ENCODE measurements at regions not wholly inside any gene's neighbourhood (a gene's known extent, or its start where the extent isn't known, plus 50 kb on each side); places are given as distances from the start of the nearest gene placed in this dataset.

DNA sequence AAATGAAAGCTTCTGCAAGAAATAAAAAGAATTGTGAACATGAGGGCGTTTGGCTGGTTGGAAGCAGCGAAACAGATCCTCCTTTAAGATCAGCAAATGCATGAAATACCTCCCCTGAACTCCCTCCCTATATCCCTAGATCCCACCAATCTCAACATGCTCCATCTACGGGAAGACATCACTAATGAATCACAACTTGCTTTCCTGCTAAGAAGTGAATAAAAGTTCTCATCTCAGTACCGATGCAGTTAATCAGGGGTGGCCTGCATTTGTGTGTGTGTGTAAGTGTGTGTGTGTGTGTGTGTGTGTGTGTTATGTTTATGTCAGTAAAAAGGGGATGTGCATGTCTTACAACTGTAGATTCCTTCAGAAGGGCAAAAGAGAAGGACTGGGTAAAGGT, 238.7 kb downstream of the LIG4 start:
- Histone ChIP-seq H3K27me3 (no peaks in the 10 kb centered on the region), H3K4me1 (no peaks in the 10 kb centered on the region), H3K9me3 (no peaks in the 10 kb centered on the region), H3K36me3 (no peaks in the 10 kb centered on the region), H3K4me3 (no peak overlapping the region), H3K27ac (no peak overlapping the region)
- TF ChIP-seq, protein P1, sequence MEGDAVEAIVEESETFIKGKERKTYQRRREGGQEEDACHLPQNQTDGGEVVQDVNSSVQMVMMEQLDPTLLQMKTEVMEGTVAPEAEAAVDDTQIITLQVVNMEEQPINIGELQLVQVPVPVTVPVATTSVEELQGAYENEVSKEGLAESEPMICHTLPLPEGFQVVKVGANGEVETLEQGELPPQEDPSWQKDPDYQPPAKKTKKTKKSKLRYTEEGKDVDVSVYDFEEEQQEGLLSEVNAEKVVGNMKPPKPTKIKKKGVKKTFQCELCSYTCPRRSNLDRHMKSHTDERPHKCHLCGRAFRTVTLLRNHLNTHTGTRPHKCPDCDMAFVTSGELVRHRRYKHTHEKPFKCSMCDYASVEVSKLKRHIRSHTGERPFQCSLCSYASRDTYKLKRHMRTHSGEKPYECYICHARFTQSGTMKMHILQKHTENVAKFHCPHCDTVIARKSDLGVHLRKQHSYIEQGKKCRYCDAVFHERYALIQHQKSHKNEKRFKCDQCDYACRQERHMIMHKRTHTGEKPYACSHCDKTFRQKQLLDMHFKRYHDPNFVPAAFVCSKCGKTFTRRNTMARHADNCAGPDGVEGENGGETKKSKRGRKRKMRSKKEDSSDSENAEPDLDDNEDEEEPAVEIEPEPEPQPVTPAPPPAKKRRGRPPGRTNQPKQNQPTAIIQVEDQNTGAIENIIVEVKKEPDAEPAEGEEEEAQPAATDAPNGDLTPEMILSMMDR (IDR thresholded peaks at IDR 0.05): no peak
- DNase-seq (ENCODE audit: low spot score): no peak

DNA sequence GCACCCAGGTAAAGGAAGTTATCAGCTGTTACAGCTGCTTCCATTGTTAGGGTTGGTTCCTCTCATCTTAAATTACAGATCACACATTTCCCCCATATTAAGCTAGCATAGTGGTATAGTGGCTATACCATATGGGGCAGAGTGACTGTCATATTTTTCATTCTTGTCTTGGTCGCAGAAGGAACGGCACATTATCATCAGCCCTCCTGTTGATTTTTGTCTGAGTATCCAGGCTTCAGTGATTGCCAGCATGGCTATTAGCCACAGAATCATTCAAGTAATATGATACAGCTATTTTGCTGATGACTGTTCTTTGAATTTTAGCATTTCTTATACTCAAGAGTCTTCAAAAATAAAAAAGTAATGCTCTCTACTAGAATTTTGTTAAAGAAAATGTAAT, 240.9 kb downstream of the LIG4 start:
- Histone ChIP-seq H3K9me3 (no peaks in the 10 kb centered on the region), H3K27ac (no peak overlapping the region), H3K36me3 (no peaks in the 10 kb centered on the region), H3K4me1 (no peaks in the 10 kb centered on the region), H3K27me3 (no peaks in the 10 kb centered on the region), H3K4me3 (no peak overlapping the region)
- TF ChIP-seq, protein P1 (IDR thresholded peaks at IDR 0.05): no peak
- no peak for DNase-seq (ENCODE audit: low spot score)

DNA sequence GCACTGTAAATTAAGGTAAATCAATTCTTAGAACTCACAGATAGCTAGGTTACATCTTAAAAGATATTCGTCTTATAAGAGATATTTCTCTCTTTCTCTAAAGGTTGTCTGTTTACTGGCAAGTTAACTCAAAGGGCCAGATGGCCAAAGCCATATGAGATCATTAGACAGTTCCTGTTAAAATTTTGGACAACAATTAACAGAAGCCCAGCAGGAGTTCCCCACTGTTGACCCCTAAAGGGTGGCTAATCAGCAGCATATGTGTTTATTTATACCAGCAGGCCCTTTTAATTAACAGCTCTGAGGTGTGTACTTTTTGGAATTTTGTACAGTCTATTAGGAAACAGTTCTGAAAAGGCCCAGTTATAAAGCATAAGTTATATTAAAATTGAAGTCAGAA, 245.8 kb downstream of the LIG4 start:
- Histone ChIP-seq H3K27me3 (no peaks in the 10 kb centered on the region), H3K27ac (no peak overlapping the region), H3K4me3 (no peak overlapping the region), H3K4me1 (no peaks in the 10 kb centered on the region), H3K36me3 (no peaks in the 10 kb centered on the region), H3K9me3 (peaks cover 0 to 4% of the 10 kb centered on the region in 2 donors)
- TF ChIP-seq, protein P1 (IDR thresholded peaks at IDR 0.05): no peak
- DNase-seq (ENCODE audit: low spot score): no peak

DNA sequence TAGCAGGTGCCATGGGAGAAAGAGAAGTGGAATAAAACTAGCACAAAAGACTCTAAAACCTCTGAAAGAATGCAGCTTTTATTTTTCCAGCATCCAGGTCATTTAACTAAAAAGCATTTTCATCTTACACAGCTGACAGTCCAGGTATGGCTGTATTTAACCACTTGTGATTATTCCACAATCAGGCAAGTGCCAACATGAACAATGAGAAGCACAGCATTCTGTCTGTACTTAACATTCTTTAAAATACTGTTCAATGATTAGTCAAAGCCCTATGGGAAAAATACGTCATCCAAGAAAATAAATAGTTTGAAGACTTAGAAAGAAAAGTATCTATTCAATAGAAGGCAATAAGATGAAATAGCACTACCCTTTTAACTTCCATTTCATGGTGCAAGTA, 246.9 kb downstream of the LIG4 start:
- Histone ChIP-seq H3K9me3 (peaks cover 0 to 4% of the 10 kb centered on the region in 2 donors), H3K27me3 (no peaks in the 10 kb centered on the region), H3K36me3 (no peaks in the 10 kb centered on the region), H3K27ac (no peak overlapping the region), H3K4me3 (no peak overlapping the region), H3K4me1 (no peaks in the 10 kb centered on the region)
- no peak for DNase-seq (ENCODE audit: low spot score)
- TF ChIP-seq, protein P1 (IDR thresholded peaks at IDR 0.05): no peak

DNA sequence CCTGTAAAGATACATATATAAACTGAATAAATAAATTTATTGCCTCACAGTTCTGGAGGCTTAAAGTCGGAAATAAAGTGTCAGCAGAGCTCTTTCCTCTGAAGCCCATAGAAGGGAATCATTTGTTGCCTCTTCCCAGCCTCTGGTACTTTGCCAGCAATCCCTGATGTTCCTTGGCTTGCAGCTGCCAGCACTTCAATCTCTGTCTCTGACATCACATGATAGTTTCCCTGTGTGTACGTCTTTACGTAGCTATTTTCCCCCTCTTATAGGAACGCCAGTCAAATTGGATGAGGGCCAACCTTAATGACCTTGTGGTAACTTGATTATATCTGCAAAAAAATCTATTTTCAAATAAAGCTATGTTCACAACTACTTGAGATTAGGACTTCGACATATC, 250.9 kb downstream of the LIG4 start:
- Histone ChIP-seq H3K36me3 (no peaks in the 10 kb centered on the region), H3K4me1 (no peaks in the 10 kb centered on the region), H3K4me3 (no peak overlapping the region), H3K9me3 (peaks cover 0 to 4% of the 10 kb centered on the region in 2 donors), H3K27ac (no peak overlapping the region), H3K27me3 (no peaks in the 10 kb centered on the region)
- no peak for DNase-seq (ENCODE audit: low spot score)
- TF ChIP-seq, protein P1 (IDR thresholded peaks at IDR 0.05): no peak

DNA sequence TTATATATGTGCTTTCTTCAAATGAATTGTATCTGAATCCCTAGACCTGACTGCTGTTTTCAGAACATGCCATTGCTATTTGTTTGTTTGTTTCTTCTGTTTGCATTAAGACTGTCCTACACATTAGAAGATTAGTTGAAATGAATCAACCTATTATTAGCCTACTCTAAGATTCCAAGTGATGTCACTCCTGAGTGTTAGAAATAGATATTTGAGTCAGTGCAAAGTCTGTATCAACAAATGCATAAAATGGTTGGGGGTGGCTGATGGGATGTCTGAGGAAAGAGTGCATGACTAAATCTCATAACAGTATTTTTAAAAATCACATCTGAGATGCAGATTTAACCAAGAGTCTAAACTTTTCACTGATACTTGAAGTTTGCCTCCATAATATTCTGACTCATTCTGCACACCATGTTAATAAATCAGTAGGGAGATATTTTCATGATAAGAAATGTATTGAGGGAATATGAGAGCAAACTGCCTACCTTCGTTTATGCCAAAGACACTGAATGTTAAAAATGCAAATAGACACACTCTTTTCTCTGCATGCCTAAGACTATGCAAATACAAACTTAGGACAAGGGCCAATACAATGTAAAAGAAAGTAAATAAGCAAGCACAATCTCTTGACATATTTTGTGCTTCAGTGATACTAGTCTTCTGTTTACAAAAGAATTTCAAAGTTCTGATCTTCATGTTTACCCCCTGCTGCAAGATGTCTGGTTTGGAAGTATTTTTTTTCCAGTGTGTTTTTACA, 253.3 kb downstream of the LIG4 start:
- H3K27ac ChIP-seq: no peak overlapping the region
- no peaks in the 10 kb centered on the region for H3K4me1 ChIP-seq
- H3K36me3 ChIP-seq: no peaks in the 10 kb centered on the region
- DNase-seq (ENCODE audit: low spot score): no peak
- H3K27me3 ChIP-seq: no peaks in the 10 kb centered on the region
- no peak overlapping the region for H3K4me3 ChIP-seq
- TF ChIP-seq, protein P1 (IDR thresholded peaks at IDR 0.05): no peak
- H3K9me3 ChIP-seq: peaks cover 0 to 4% of the 10 kb centered on the region in 2 donors
